Fibroblast of villous mesenchyme (primary cell): ENCODE measurements at regions not wholly inside any gene's neighbourhood (a gene's known extent, or its start where the extent isn't known, plus 50 kb on each side); places are given as distances from the start of the nearest gene placed in this dataset.
"Not testable (repeated sequence)": the region's sequence is repeated elsewhere in the genome, so short reads cannot be mapped to it uniquely, and the experiment has no call there.

Source experiments
- DNase-seq: peaks from one replicate; pipeline ENCODE4 v3.0.0-alpha.2; 2010; ENCODE audit warnings: low read depth
- H3K4me3 ChIP-seq: 2 replicates; pipeline ENCODE4 v1.5.1; 2011; ENCODE audit warnings: low read depth, mild to moderate bottlenecking, low read length
- TF ChIP-seq, protein P1 (sequence below): IDR thresholded peaks from 2 replicates; pipeline ENCODE4 v1.5.1; 2012; ENCODE audit warnings: low read depth, mild to moderate bottlenecking, low read length; ENCODE audit not compliant: insufficient read depth

DNA sequence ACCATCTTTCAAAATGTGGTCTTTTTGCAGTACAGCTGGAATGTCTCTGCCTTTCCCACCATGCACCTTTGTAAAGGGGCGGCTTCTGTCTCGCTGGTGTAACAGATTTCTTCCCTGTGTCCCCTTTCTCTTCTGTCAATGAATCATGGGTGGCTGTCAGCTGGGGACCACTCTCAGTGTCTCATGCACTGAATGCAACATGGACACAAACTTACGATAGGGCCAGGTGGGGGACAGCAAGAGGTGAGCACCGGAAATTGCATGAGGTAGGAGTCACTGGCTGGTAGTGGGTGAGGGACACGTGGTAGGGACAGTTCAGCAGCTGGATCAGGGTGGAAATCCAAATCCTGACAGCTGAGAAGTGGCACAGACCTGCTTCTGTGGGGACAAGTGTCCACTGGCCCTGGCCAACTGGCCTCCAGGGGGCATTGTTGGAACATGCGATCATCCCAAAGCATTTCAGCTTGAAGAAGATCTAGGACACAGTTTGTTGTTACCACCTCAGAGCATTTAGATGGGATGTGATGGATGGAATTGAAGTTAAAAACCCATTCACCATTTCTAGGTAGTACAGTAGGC is 1383.5 kb downstream of the CDH12 start:
- H3K4me3 ChIP-seq = not testable (repeated sequence)
- DNase-seq = peak; percentile 17
- TF ChIP-seq, protein P1, sequence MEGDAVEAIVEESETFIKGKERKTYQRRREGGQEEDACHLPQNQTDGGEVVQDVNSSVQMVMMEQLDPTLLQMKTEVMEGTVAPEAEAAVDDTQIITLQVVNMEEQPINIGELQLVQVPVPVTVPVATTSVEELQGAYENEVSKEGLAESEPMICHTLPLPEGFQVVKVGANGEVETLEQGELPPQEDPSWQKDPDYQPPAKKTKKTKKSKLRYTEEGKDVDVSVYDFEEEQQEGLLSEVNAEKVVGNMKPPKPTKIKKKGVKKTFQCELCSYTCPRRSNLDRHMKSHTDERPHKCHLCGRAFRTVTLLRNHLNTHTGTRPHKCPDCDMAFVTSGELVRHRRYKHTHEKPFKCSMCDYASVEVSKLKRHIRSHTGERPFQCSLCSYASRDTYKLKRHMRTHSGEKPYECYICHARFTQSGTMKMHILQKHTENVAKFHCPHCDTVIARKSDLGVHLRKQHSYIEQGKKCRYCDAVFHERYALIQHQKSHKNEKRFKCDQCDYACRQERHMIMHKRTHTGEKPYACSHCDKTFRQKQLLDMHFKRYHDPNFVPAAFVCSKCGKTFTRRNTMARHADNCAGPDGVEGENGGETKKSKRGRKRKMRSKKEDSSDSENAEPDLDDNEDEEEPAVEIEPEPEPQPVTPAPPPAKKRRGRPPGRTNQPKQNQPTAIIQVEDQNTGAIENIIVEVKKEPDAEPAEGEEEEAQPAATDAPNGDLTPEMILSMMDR = peak; percentile 46

DNA sequence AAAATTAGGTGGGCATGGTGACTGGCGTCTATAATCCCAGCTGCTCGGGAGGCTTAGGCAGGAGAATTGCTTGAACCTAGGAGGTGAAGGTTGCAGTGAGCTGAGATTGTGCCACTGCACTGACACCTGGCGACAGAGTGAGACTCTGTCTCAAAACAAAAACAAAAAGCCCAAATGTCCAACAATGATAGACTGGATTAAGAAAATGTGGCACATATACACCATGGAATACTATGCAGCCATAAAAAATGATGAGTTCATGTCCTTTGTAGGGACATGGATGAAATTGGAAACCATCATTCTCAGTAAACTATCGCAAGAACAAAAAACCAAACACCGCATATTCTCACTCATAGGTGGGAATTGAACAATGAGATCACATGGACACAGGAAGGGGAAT is 1385.6 kb downstream of the CDH12 start:
- not testable (repeated sequence) for DNase-seq, H3K4me3 ChIP-seq

DNA sequence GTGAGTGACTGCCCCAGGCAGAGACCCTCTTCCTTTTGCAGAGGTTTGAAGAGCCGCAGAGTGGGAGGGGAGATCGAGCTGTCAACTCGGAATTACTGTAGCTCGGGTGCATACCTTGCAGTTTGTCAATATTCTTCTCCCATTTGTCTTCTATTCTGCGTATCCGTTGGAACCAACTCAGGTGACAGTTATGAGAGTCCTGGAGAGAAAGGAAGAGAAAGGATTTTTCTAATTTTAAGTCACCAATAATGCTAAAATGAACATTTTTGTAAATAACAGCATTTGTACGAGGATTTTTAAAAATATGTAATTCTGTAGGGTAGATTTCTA is 1393.4 kb downstream of the CDH12 start:
- not testable (repeated sequence) for DNase-seq
- H3K4me3 ChIP-seq = peak overlapping the region; percentile 70

DNA sequence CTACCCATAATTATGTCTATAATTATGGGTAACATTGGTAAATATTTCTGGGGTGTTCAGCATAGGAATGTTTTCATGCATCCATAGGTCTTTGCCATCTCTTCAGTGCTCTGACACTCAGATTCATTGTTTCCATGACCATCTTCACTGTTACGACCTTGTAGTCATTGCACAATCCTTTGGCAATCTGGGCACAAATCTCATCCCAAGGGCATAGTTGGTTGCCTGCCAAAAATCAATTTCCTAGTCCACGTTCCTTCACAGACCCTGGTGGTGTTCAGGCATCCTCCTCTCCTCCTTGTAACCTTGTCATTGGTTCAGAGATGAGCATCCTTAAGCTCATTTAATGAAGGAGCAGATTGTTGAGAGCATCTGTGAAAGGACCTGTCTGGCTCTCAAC is 1400.7 kb downstream of the CDH12 start:
- TF ChIP-seq, protein P1 = no peak
- H3K4me3 ChIP-seq = no peak overlapping the region
- no peak for DNase-seq

DNA sequence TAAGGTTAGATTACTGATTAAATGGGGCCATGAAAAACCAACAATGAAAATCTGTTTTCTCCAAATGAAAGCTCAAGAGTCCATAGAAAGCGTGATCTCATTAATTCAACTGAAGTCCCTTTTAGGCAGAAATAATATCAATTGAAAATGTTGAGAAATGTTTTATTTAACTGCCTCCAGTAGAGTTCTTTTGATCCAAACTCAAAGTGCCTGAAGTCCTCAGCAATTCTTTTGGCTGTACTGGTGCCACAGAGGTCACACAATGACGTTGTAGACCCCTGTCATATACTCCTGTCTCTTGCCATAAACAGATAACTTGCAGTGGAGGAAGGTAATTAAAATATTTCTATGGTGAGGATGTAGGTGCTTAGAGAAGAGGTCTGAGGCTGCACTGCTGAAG is 1420.5 kb downstream of the CDH12 start:
- TF ChIP-seq, protein P1 = no peak
- no peak overlapping the region for H3K4me3 ChIP-seq

DNA sequence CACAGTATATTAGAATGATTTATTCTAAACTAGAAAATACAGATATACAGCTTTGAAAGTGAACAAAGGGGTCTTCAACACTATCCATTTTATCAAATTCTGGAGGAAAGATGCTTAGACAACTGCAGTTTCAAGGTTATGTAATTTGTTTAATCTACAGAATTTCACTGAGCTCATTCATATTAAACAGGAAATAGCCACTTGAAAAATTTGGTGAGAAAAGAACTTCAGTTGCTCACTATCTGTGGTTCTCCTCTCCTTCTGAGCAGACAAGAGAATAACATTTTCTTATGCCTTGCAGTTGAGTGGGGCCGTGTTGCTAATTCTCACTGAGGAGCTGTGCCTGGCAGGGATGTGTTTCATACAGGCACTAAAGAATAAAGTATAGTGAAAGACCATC is 1428.2 kb downstream of the CDH12 start:
- DNase-seq = no peak
- no peak overlapping the region for H3K4me3 ChIP-seq

More for the DNA sequence above, 1420.5 kb downstream of the CDH12 start:
- DNase-seq = no peak

DNA sequence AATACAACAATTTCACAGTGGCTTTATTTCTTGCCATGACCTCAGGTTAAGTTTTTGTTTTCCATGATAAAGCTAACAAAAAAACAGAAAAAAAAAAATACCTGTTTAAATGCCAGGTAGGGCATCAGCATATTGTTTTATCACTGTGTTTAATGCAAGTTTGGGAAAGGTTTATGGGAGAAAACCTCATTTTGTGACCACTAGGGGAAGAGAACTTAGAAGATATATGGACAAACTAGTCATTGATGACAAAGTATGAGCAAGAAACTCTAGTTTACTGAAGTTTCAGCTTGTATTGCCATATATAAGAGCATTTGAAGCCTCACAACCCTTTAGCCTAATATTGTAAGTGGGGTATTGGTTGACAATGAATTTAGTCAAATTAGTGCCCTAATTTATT is 1431.4 kb upstream of the CDH18 start:
- no peak for DNase-seq
- TF ChIP-seq, protein P1 = no peak
- no peak overlapping the region for H3K4me3 ChIP-seq

More for the DNA sequence above, 1428.2 kb downstream of the CDH12 start:
- TF ChIP-seq, protein P1 = no peak

DNA sequence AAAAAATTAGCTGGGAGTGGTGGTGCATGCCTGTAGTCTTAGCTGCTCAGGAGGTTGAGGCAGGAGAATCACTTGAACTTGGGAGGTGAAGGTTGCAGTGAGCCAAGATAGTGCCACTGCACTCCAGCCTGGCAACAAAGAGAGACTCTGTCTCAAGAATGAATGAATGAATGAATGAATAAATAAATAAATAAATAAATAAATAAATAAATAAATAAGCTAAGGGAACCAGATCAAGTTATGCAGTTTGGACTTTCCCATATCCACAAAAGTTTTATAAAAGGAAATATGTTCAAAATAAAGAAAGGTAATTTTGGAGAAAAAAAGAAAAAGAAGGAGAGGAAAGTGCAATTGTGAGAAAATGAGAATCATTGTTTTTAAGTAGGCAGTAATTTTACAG is 1414.1 kb upstream of the CDH18 start:
- not testable (repeated sequence) for H3K4me3 ChIP-seq, DNase-seq

DNA sequence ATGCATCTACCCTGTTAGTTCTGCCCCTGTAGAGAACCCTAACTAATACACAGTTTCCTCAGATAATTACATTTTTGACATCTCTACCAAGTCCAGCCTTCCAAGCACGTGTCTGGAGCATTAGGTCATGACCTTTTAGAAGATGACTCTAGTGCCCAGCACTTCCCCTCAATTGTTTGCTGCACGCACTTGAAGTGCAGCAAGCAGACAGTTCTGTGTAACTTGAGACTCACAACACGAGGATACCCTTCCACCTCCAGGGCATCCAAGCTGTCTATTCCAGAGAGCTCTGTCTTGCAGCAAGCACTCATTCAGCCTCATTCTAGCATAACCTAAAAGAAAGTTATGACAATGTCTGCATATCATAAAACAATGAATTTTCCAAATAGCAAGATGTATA is 1410.5 kb upstream of the CDH18 start:
- DNase-seq = no peak
- TF ChIP-seq, protein P1 = no peak
- H3K4me3 ChIP-seq = no peak overlapping the region
